SU-DHL-6 (cell line): ENCODE measurements at regions not wholly inside any gene's neighbourhood (a gene's known extent, or its start where the extent isn't known, plus 50 kb on each side); places are given as distances from the start of the nearest gene placed in this dataset.
"Not testable (repeated sequence)": the region's sequence is repeated elsewhere in the genome, so short reads cannot be mapped to it uniquely, and the experiment has no call there.

ENCODE experiments used
- CTCF ChIP-seq: fragments of 200-600 bp; sonication (generic); IDR thresholded peaks from one replicate; pipeline ENCODE4 v1.5.1; 2017; ENCODE audit warnings: antibody characterized with exemption, mild to moderate bottlenecking, low read length, moderate library complexity; ENCODE audit not compliant: insufficient read depth, poor library complexity, severe bottlenecking
- EZH2phosphoT487 ChIP-seq: fragments of 200-600 bp; sonication (generic), shearing (Covaris generic); conservative IDR thresholded peaks from 2 replicates; pipeline ENCODE4 v1.6.1; 2018; ENCODE audit warnings: mild to moderate bottlenecking, antibody characterized with exemption, low read length, moderate library complexity, mixed read lengths

- not testable (repeated sequence) for TF ChIP-seq CTCF, EZH2phosphoT487
These were observed 124.3 kb upstream of the CDH5 start for GRCh38 chr16:66242206-66242605.
